ENCODE measurements at regions not wholly inside any gene's neighbourhood (a gene's known extent, or its start where the extent isn't known, plus 50 kb on each side); places are given as distances from the start of the nearest gene placed in this dataset.
"Not testable (repeated sequence)": the region's sequence is repeated elsewhere in the genome, so short reads cannot be mapped to it uniquely, and the experiment has no call there.

DNA sequence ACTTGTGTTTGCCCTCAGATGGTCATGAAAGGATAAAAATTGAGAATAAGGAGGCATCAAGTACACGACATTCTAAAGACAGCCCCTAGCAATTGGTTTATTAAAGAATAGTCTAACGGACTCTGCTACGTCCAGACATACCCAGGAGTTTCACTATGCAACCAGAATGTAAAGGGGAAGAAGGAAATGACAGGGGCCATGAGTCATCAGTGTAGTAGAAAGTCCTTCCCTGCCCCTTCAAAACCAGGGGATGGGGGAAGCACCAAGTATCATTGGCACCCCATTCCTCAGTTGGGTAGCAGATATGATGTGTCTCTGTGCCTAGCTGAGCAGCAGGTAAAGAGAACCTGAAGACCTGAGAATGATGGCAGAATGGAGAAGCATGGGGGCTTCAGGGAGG lies 367.4 kb downstream of the IL20RB start:
- no peak overlapping the region for H3K4me3 ChIP-seq

DNA sequence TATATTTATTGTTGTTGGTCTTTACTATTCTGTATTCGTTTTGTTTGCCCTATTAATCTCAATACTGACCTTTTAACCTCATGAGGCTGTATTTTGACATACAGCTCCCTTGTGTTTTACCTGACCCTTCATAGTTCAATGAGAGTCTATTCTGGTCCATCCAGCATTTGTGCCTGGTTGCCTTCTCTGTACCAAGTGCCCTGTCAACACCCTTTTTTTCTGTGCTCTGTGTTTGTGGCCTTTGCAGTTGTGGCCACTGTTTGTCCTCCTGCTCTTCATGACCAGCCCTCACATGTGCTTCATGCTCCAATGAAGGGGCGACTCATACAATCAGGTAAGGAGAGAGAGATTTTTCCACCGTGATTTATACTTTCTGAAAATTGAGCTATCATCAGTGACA lies 368.2 kb downstream of the IL20RB start:
- H3K9ac ChIP-seq, result no peak overlapping the region
- no peaks in the 10 kb centered on the region for H3K36me3 ChIP-seq
- H3K4me3 ChIP-seq, result no peak overlapping the region
- H3K4me2 ChIP-seq, result no peak overlapping the region
- no peaks in the 10 kb centered on the region for H4K20me1 ChIP-seq
- no peak overlapping the region for H3K27ac ChIP-seq
- no peaks in the 10 kb centered on the region for H3K4me1 ChIP-seq
- no peak for TF ChIP-seq Cebpa-rat (IDR thresholded peaks at IDR 0.05)
- 0 out of 2 replicates have a peak, but pooled peaks cover 6% of the 10 kb centered on the region for H3K9me3 ChIP-seq
- no peaks in the 10 kb centered on the region for H3K27me3 ChIP-seq

More for the DNA sequence above, 367.4 kb downstream of the IL20RB start:
- Histone ChIP-seq H4K20me1 (no peaks in the 10 kb centered on the region), H3K9ac (no peak overlapping the region), H3K27me3 (no peaks in the 10 kb centered on the region), H3K9me3 (0 out of 2 replicates have a peak, but pooled peaks cover 6% of the 10 kb centered on the region), H3K4me1 (no peaks in the 10 kb centered on the region), H3K27ac (no peak overlapping the region), H3K4me2 (no peak overlapping the region), H3K36me3 (no peaks in the 10 kb centered on the region)
- TF ChIP-seq Cebpa-rat (IDR thresholded peaks at IDR 0.05), result no peak

DNA sequence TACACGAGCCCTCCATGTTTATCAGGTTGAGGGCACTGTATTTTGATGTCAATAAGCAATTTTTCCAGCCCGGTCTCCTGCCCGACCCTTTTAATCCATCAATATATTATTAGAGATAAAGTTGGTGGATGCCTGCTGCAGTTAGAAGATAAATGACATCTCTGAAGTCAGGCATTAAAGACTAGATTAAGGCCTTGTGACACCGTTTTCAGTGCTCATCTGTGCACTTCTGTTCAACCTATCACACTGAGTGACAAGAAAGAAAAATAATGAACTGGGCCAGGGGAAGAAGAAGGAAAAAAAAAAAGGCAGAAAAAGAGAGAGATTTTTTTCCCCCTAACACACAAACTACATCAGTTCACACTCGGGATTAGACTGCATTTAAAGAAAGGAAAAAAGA lies 371.8 kb downstream of the IL20RB start:
- TF ChIP-seq Cebpa-rat (IDR thresholded peaks at IDR 0.05), result no peak
- Histone ChIP-seq H3K36me3 (no peaks in the 10 kb centered on the region), H3K27ac (no peak overlapping the region), H3K9me3 (no peaks in the 10 kb centered on the region), H3K4me2 (no peak overlapping the region), H3K27me3 (no peaks in the 10 kb centered on the region), H3K9ac (no peak overlapping the region), H3K4me1 (no peaks in the 10 kb centered on the region), H4K20me1 (no peaks in the 10 kb centered on the region), H3K4me3 (no peak overlapping the region)

DNA sequence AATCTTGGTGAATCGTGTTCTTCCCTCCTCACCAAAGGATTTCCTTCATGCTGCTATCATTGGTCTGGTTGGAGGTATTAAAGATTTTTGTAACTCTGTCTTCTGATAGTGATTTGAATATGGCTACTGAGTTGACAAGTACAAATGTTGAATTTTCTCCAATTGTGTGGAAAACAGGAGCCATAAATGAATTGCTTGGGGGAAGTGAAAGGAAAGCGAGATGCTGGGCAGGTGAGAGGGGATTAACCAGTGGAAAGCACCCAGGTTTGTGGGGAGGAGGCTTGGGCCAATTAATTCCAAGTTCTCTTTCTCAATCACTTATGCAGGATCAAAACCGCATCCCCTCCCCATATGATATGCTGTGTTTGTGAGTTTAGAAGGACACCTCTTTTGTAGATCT lies 372.5 kb downstream of the IL20RB start:
- no peak overlapping the region for H3K27ac ChIP-seq
- H3K36me3 ChIP-seq, result no peaks in the 10 kb centered on the region
- H3K9ac ChIP-seq, result no peak overlapping the region
- H3K4me3 ChIP-seq, result no peak overlapping the region
- no peaks in the 10 kb centered on the region for H3K27me3 ChIP-seq
- no peaks in the 10 kb centered on the region for H3K4me1 ChIP-seq
- TF ChIP-seq Cebpa-rat (IDR thresholded peaks at IDR 0.05), result no peak
- no peak overlapping the region for H3K4me2 ChIP-seq
- no peaks in the 10 kb centered on the region for H4K20me1 ChIP-seq
- no peaks in the 10 kb centered on the region for H3K9me3 ChIP-seq

DNA sequence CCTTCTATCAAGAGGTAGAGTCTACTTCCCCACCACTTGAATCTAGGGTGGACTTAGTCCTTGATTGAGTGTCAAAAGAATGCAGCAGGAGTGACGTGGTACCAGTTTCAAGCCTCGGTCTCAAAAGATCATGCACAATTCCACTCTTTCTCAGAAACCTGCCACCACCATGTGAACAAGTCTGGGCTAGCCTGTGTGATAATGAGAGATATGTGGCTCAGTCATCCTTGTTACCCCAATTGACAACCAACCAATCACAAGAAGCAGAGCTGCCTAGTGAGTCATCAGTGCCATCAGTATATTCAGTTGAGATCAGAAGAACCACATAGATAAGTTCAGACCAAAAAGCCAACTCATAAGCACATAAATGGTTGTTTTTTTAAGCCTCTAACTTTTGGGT lies 374.5 kb downstream of the IL20RB start:
- no peak for TF ChIP-seq Cebpa-rat (IDR thresholded peaks at IDR 0.05)
- no peak overlapping the region for H3K27ac ChIP-seq

DNA sequence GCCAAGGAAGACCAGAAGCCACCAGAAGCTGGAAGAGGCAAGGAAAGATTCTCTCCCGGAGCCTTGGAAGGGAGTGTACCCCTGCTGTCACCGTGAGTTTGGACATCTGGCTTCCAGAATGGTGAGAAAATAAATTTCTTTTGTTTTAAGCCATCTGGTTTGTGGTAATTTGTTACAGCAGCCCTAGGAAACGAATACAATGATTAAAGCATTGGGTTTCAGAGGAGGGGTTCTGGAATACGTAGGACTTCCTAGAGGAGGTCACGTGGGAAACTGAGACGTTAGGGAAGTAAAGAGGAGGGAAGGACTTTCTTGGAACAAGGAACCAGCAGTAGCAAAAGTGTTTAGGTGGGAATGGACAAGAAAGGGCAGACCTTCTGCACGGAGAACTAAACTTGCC lies 377.7 kb downstream of the IL20RB start:
- H3K4me2 ChIP-seq, result no peak overlapping the region
- H3K27me3 ChIP-seq, result no peaks in the 10 kb centered on the region
- TF ChIP-seq Cebpa-rat (IDR thresholded peaks at IDR 0.05), result no peak
- no peaks in the 10 kb centered on the region for H4K20me1 ChIP-seq
- H3K4me3 ChIP-seq, result no peak overlapping the region
- H3K4me1 ChIP-seq, result no peaks in the 10 kb centered on the region
- no peaks in the 10 kb centered on the region for H3K36me3 ChIP-seq
- H3K9me3 ChIP-seq, result peaks cover 34% of the 10 kb centered on the region
- H3K27ac ChIP-seq, result no peak overlapping the region
- no peak overlapping the region for H3K9ac ChIP-seq

More for the DNA sequence above, 374.5 kb downstream of the IL20RB start:
- no peaks in the 10 kb centered on the region for H3K36me3 ChIP-seq
- H3K9me3 ChIP-seq, result 0 out of 2 replicates have a peak, but pooled peaks cover 3% of the 10 kb centered on the region
- no peak overlapping the region for H3K9ac ChIP-seq
- no peaks in the 10 kb centered on the region for H3K4me1 ChIP-seq
- H3K4me3 ChIP-seq, result no peak overlapping the region
- H4K20me1 ChIP-seq, result no peaks in the 10 kb centered on the region
- no peak overlapping the region for H3K4me2 ChIP-seq
- no peaks in the 10 kb centered on the region for H3K27me3 ChIP-seq

DNA sequence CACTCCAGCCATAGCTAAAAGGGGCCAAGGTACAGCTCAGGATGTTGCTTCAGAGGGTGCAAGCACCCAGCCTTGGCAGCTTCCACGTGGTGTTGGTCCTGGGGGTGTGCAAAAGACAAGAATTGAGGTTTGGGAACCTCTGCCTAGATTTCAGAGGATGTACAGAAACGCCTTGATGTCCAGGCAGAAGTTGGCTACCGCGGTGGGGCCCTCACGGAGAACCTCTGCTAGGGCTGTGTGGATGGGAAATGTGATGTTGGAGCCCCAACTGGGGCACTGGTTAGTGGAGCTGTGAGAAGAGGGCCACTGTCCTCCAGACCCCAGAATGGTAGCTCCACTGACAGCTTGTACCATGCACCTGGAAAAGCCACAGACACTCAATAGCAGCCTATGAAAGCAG lies 380.6 kb downstream of the IL20RB start:
- H3K4me3 ChIP-seq, H4K20me1 ChIP-seq, H3K36me3 ChIP-seq, H3K4me2 ChIP-seq, H3K27me3 ChIP-seq, H3K27ac ChIP-seq, H3K9ac ChIP-seq, H3K4me1 ChIP-seq: not testable (repeated sequence)
- peaks cover 34% of the 10 kb centered on the region for H3K9me3 ChIP-seq

DNA sequence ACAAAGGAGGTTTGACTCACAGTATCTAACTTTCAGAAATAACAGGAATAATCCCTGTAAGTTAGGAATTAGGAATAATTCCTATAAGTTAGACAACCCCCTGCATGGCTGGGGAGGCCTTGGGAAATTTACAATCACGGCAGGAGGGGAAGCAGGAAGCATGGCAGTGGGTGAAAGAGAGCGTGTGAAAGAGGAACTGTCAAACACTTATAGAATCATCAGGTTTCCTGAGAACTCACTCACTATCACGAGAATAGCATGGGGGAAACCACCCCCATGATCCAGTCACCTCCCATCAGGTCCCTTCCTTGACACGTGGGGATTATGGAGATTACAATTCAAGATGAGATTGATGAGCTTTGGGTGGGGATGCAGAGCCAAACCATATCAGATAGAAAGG lies 385.5 kb downstream of the IL20RB start:
- no peak overlapping the region for H3K27ac ChIP-seq
- no peak overlapping the region for H3K9ac ChIP-seq
- H3K9me3 ChIP-seq, result peaks cover 21% of the 10 kb centered on the region
- TF ChIP-seq Cebpa-rat (IDR thresholded peaks at IDR 0.05), result no peak
- 0 out of 2 replicates have a peak, but pooled peaks cover 6% of the 10 kb centered on the region for H3K4me1 ChIP-seq
- no peaks in the 10 kb centered on the region for H3K27me3 ChIP-seq
- H3K4me3 ChIP-seq, result no peak overlapping the region
- H3K36me3 ChIP-seq, result no peaks in the 10 kb centered on the region
- H4K20me1 ChIP-seq, result no peaks in the 10 kb centered on the region
- H3K4me2 ChIP-seq, result 0 out of 2 replicates have a peak overlapping the region, but pooled peaks have one; percentile 19

DNA sequence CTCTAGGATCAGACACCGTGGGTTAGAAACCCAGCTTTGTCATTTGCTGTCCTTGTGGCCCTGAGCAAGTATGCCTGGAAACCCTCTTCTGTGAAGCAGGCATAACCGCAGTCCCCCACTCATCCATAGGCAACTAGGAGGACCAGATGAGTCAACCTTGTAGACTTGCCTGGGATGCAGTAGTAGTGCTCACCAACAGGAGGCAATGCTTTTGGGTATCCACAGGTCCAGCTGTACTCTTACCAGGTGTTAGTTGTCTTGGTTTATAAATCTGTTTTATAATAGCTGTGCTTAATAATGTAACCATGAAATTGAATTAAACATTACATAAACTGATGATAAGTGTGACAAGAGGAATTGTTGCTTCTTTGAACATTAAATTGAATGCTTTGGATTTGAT lies 389.3 kb downstream of the IL20RB start:
- H3K27ac ChIP-seq, result no peak overlapping the region
- H3K4me1 ChIP-seq, result 0 out of 2 replicates have a peak, but pooled peaks cover 6% of the 10 kb centered on the region
- H3K4me3 ChIP-seq, result no peak overlapping the region
- TF ChIP-seq Cebpa-rat (IDR thresholded peaks at IDR 0.05), result no peak
- no peaks in the 10 kb centered on the region for H4K20me1 ChIP-seq
- H3K4me2 ChIP-seq, result no peak overlapping the region
- no peaks in the 10 kb centered on the region for H3K27me3 ChIP-seq
- no peaks in the 10 kb centered on the region for H3K9me3 ChIP-seq
- no peaks in the 10 kb centered on the region for H3K36me3 ChIP-seq
- H3K9ac ChIP-seq, result no peak overlapping the region

DNA sequence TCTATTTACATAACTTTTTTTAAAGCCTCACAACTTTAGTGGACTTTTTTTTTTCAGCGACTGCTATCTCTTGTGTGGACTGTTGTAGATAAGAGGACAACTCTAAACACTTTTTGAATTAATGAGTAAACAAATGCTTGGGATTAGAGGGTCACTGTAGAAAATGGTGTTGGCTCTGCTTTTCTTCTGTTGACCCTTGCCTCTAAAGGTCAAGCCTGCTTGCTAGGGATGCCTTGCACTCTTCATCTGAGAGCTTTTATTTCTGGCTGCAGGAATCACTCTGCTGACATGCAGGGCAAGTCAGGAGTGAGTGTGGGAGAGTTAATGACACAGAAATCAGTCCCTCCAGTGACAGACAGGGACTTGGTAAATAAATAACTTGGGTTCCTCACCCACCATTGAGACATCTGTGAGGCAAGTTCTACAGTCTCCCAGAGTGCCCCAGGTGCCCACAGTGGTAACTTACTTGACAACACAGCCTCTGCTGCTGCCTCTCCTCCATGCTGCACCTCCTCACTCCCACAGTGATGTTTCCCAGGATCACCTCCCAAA lies 390.1 kb downstream of the IL20RB start:
- TF ChIP-seq Cebpa-rat (IDR thresholded peaks at IDR 0.05), result no peak
- no peaks in the 10 kb centered on the region for H4K20me1 ChIP-seq
- H3K9ac ChIP-seq, result no peak overlapping the region
- no peak overlapping the region for H3K4me2 ChIP-seq
- H3K27ac ChIP-seq, result no peak overlapping the region
- 0 out of 2 replicates have a peak, but pooled peaks cover 6% of the 10 kb centered on the region for H3K4me1 ChIP-seq
- no peaks in the 10 kb centered on the region for H3K36me3 ChIP-seq
- H3K9me3 ChIP-seq, result no peaks in the 10 kb centered on the region
- H3K27me3 ChIP-seq, result no peaks in the 10 kb centered on the region
- H3K4me3 ChIP-seq, result no peak overlapping the region

DNA sequence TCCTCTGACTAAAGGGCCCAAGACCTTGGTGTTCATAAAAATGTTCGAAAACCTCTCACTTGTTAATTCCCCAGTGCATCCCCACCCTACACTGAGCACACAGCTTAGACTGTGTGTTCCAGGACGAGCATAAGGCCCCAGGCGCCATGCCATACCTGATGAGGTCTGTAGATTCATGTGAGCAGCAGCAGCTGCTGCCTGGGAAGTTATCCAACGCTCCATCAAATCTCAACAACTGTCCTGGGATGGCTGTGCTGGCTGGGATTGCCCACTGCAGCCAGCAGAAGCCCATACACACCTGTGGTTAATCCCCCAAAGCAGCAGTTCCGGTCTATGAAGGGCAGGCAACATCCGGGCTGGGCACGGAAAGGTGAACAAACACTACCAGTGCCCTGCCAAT lies 391.2 kb downstream of the IL20RB start:
- Histone ChIP-seq H3K4me2 (no peak overlapping the region), H3K4me1 (no peaks in the 10 kb centered on the region), H3K9ac (no peak overlapping the region), H3K9me3 (no peaks in the 10 kb centered on the region), H3K27ac (no peak overlapping the region), H4K20me1 (no peaks in the 10 kb centered on the region), H3K27me3 (no peaks in the 10 kb centered on the region), H3K36me3 (no peaks in the 10 kb centered on the region), H3K4me3 (no peak overlapping the region)
- no peak for TF ChIP-seq Cebpa-rat (IDR thresholded peaks at IDR 0.05)
